A172 (cell line): ENCODE measurements at regions not wholly inside any gene's neighbourhood (a gene's known extent, or its start where the extent isn't known, plus 50 kb on each side); places are given as distances from the start of the nearest gene placed in this dataset.
"Not testable (repeated sequence)": the region's sequence is repeated elsewhere in the genome, so short reads cannot be mapped to it uniquely, and the experiment has no call there.

Experiments used
- DNase-seq: peaks from one replicate; pipeline ENCODE4 v3.0.0-alpha.2; 2015; ENCODE audit warnings: low spot score

GRCh38 chr21:31456201-31456600, 112.1 kb upstream of the TIAM1 start:
- DNase-seq, result no peak

- no peak for DNase-seq
These were observed 111.4 kb upstream of the TIAM1 start for GRCh38 chr21:31455506-31455905.

GRCh38 chr21:31450980-31451379, 106.9 kb upstream of the TIAM1 start:
- peak; percentile 23 for DNase-seq

- DNase-seq, result no peak
These were observed 106.0 kb upstream of the TIAM1 start for GRCh38 chr21:31449921-31450535.

- DNase-seq, result no peak
These were observed 104.4 kb upstream of the TIAM1 start for GRCh38 chr21:31448496-31448895.

GRCh38 chr21:31447505-31447904, 103.4 kb upstream of the TIAM1 start:
- DNase-seq, result peak; percentile 46

GRCh38 chr21:31446226-31446855, 102.3 kb upstream of the TIAM1 start:
- DNase-seq, result no peak

- no peak for DNase-seq
These were observed 101.1 kb upstream of the TIAM1 start for GRCh38 chr21:31445137-31445536.

- DNase-seq, result no peak
These were observed 99.9 kb upstream of the TIAM1 start for GRCh38 chr21:31443736-31444521.

GRCh38 chr21:31442339-31442738, 98.3 kb upstream of the TIAM1 start:
- DNase-seq, result no peak

GRCh38 chr21:31429506-31429905, 85.4 kb upstream of the TIAM1 start:
- DNase-seq, result no peak

- DNase-seq, result no peak
These were observed 82.3 kb upstream of the TIAM1 start for GRCh38 chr21:31426235-31426797.

- no peak for DNase-seq
These were observed 81.1 kb upstream of the TIAM1 start for GRCh38 chr21:31425138-31425537.

- DNase-seq, result no peak
These were observed 80.0 kb upstream of the TIAM1 start for GRCh38 chr21:31424058-31424457.

GRCh38 chr21:31420988-31421387, 76.9 kb upstream of the TIAM1 start:
- DNase-seq, result no peak

GRCh38 chr21:31420354-31420753, 76.3 kb upstream of the TIAM1 start:
- DNase-seq, result no peak

GRCh38 chr21:31418377-31419001, 74.4 kb upstream of the TIAM1 start:
- no peak for DNase-seq

GRCh38 chr21:31417214-31417613, 73.2 kb upstream of the TIAM1 start:
- DNase-seq, result not testable (repeated sequence)

- DNase-seq, result no peak
These were observed 72.4 kb upstream of the TIAM1 start for GRCh38 chr21:31416465-31416864.

GRCh38 chr21:31414263-31415000, 70.4 kb upstream of the TIAM1 start:
- no peak for DNase-seq

- DNase-seq, result no peak
These were observed 69.6 kb upstream of the TIAM1 start for GRCh38 chr21:31413698-31414097.
